HL-60 (cell line): ENCODE measurements at regions not wholly inside any gene's neighbourhood (a gene's known extent, or its start where the extent isn't known, plus 50 kb on each side); places are given as distances from the start of the nearest gene placed in this dataset.

Experiments
- GABPA ChIP-seq: IDR thresholded peaks from 2 replicates; pipeline ENCODE4 v1.6.1; 2012; ENCODE audit warnings: low read depth
- POLR2AphosphoS5 ChIP-seq: IDR thresholded peaks from 2 replicates; pipeline ENCODE4 v1.6.1; 2012; ENCODE audit warnings: low read depth
- SPI1 ChIP-seq: IDR thresholded peaks from 2 replicates; pipeline ENCODE4 v1.6.1; 2012; ENCODE audit warnings: low read depth, mild to moderate bottlenecking, borderline replicate concordance
- TF ChIP-seq, protein P1 (sequence below): IDR thresholded peaks from one replicate; pipeline ENCODE4 v1.5.1; 2011; ENCODE audit warnings: low read length, control low read depth, inconsistent platforms; ENCODE audit not compliant: insufficient read depth
- TF ChIP-seq, protein P2 (sequence below): IDR thresholded peaks from 2 replicates; pipeline ENCODE4 v1.6.1; 2012; ENCODE audit warnings: low read depth; ENCODE audit not compliant: insufficient replicate concordance

DNA sequence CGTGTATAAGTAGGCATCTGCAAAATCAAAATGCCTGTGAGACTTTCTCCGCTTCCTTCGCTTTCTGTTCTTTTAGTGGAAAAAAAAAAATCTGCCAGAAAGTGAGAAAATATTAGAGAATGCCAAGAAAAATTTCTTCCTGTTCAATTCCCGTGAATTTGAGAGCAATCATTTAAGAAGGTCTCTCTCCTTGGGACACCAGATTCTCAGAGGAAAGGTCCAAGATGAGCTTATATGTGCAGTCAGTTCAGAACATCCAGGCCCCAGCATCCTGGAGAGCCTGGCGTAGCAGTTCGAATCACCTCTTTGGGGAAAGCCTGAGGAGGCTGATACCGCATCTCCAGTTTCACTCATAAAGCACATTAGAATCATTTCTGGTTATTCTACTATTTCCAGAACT is 912.8 kb downstream of the GALC start:
- TF ChIP-seq, protein P1, sequence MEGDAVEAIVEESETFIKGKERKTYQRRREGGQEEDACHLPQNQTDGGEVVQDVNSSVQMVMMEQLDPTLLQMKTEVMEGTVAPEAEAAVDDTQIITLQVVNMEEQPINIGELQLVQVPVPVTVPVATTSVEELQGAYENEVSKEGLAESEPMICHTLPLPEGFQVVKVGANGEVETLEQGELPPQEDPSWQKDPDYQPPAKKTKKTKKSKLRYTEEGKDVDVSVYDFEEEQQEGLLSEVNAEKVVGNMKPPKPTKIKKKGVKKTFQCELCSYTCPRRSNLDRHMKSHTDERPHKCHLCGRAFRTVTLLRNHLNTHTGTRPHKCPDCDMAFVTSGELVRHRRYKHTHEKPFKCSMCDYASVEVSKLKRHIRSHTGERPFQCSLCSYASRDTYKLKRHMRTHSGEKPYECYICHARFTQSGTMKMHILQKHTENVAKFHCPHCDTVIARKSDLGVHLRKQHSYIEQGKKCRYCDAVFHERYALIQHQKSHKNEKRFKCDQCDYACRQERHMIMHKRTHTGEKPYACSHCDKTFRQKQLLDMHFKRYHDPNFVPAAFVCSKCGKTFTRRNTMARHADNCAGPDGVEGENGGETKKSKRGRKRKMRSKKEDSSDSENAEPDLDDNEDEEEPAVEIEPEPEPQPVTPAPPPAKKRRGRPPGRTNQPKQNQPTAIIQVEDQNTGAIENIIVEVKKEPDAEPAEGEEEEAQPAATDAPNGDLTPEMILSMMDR, result no peak
- no peak for TF ChIP-seq SPI1
- TF ChIP-seq, protein P2, sequence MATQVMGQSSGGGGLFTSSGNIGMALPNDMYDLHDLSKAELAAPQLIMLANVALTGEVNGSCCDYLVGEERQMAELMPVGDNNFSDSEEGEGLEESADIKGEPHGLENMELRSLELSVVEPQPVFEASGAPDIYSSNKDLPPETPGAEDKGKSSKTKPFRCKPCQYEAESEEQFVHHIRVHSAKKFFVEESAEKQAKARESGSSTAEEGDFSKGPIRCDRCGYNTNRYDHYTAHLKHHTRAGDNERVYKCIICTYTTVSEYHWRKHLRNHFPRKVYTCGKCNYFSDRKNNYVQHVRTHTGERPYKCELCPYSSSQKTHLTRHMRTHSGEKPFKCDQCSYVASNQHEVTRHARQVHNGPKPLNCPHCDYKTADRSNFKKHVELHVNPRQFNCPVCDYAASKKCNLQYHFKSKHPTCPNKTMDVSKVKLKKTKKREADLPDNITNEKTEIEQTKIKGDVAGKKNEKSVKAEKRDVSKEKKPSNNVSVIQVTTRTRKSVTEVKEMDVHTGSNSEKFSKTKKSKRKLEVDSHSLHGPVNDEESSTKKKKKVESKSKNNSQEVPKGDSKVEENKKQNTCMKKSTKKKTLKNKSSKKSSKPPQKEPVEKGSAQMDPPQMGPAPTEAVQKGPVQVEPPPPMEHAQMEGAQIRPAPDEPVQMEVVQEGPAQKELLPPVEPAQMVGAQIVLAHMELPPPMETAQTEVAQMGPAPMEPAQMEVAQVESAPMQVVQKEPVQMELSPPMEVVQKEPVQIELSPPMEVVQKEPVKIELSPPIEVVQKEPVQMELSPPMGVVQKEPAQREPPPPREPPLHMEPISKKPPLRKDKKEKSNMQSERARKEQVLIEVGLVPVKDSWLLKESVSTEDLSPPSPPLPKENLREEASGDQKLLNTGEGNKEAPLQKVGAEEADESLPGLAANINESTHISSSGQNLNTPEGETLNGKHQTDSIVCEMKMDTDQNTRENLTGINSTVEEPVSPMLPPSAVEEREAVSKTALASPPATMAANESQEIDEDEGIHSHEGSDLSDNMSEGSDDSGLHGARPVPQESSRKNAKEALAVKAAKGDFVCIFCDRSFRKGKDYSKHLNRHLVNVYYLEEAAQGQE, result no peak
- TF ChIP-seq GABPA, result no peak
- TF ChIP-seq POLR2AphosphoS5, result no peak
